ENCODE measurements at regions not wholly inside any gene's neighbourhood (a gene's known extent, or its start where the extent isn't known, plus 50 kb on each side); places are given as distances from the start of the nearest gene placed in this dataset.

DNA sequence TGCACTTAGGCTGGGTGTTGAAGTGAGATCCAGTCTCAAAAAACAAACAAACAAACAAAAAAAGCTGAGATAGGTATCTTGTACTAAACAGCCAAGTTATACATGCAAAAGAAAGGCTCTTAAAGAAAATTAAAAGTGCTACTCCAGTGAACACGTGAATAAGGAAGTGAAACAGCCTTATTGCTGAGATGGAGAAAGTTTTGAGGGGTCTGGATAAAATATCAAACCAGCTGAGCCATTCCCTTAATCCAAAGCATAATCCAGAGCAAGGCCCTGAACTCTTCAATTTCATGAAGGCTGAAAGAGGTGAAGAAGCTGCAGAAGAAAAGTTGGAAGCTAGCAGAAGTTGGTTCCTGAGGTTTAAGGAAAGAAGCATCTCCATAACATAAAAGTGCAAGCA, 360.5 kb upstream of the DAB1 start:
- DNase-seq, result no peak

DNA sequence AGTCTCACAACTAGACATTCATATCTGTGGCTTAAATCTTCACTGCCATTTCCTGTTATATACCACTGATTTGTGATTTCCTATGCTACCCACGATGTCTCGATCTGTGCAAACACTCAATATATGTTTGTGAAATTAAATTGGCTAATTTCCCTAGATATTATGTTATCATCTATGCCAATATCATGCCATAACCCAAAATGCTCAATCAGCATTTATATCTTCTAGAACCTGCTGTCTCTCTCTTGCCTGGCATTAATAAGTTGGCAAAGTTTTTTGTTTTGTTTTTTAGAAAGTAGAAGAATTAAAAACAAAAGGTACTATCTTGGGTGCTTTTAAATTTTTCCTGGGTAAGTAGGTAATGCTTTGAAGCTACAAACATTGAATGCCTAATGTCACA, 358.5 kb upstream of the DAB1 start:
- no peak for DNase-seq

DNA sequence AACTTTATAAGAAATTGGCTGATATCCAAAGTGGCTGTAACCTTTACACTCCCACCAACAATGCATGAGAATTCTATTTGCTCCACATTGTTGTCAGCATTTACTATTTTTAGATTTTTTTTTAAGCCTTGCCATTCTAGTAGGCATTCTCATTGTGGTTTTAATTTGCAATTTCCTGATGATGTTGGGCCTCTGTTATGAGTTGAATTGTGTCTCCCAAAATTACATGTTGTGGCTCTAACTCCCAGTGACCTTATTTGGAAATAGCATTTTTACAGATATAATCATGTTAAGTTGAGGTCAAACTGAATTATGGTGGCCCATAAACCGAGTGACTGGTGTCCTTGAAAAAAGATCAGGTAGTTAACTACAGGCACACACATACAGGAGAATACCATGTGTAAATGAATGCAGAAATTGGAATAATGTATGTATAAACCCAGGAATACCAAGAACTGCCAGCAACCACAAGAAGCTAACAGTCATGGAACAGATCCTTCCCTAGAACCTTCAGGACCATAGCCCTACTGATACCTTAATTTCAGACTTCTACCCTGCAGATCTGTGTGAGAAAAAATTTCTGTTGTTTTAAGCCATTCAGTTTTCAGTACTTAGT, 348.8 kb upstream of the DAB1 start:
- DNase-seq, result no peak

DNA sequence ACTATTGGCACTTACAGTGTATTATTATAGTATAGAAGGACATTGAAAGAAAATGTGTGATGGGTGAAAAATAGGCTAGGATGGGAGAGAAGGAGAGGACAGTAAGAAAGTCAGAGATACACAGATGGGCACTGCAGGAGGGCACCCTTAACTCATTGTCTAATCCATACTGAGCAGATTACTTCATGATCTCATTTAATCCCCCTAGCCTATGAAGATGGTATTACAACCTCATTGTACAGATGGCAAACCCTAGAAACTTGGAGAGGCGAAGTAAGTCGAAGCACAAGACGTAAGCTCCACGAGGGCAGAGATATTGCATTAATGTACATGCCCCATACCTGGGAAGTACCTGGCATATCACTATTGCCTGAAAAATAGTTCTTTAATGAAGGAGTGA, 346.9 kb upstream of the DAB1 start:
- no peak for DNase-seq

DNA sequence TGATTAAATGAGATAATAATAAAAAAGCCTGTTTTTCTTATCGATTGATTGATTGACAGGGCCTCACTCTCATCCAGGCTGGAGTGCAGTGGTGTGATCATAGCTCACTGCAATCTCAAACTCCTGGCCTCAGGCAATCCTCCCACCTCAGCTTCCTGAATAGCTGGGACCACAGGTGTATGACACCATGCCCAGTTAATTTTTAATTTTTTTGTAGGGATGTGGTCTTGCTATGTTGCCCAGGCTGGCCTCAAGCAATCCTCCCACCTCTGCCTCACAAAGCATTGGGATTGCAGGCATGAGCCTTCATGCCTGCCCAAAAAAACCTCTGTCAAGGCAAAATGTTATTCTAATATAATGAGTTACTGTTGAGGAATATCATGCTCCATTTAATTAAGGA, 346.4 kb upstream of the DAB1 start:
- DNase-seq, result no peak

DNA sequence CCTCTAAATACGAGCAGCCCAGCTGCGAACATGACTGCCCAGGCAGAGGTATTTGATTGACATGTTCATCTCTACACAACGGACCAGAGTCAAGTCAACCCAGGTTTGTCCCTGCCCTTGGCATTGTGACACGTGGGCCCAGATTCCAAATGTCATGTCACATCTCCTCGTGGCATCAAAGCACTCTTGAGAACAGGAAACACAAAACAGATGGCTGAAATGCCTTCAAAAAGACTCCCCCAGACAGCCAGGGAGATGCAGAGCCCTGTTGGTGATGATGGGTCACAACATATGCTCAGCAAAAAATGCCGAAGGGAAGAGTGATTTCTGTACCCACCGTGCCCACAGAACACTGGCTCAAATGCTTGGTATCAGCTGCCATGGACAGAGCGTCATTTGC, 337.8 kb upstream of the DAB1 start:
- DNase-seq, result no peak

DNA sequence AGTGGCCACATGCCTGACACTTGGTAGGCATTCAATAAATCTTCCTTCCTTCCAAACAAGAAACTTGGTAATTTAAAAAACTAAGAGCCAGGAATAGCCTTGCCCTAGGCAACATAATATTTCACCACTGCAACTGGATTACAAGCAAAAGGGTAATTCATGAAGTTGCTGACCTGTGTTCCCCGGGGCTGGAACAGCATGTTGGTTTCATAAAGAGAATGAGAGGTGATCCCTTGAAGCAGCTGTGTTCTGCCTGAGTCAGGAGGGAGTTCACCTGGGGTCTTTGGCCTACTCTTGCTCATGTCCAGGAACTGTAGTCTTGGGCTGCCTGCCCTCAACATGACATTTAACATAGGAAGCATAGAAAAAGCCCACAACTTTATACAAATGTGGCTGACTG, 329.0 kb upstream of the DAB1 start:
- no peak for DNase-seq

DNA sequence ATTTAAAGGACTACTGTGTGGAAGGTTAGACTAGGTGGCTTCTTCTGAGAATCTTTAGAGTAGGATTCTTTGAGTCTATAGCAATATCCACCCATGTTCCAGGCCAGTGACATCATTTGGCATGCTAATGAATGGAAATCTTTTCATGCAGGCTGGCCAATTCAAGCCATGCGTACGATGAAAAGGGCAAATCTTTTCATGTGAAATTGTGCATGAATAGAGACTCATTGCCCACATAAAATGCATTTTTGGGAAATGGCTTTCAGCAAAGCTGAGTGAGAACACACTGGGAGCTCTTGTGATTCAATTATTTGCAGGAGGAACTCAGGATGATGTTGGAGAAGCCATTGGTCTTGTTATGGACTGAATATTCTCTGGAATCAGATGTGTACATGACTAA, 324.9 kb upstream of the DAB1 start:
- DNase-seq, result no peak

DNA sequence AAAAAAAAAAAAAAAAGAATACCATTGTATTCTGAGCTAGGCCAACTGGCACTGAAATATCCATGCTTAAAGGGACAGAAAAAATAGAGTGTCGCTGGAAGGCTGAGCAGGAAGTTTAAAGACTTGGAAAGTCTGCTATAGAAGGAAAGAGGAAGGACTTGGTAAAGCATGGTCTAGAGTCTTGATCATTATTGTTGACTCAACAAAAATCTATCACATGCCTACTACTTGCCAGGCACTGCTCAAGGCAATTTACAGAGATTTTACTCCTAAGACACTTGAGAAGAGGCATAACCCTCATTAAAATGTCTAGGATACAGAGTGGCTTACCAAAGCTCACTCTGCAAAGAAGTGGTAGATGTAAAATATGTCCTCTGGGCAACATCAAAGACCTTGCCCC, 324.0 kb upstream of the DAB1 start:
- no peak for DNase-seq

DNA sequence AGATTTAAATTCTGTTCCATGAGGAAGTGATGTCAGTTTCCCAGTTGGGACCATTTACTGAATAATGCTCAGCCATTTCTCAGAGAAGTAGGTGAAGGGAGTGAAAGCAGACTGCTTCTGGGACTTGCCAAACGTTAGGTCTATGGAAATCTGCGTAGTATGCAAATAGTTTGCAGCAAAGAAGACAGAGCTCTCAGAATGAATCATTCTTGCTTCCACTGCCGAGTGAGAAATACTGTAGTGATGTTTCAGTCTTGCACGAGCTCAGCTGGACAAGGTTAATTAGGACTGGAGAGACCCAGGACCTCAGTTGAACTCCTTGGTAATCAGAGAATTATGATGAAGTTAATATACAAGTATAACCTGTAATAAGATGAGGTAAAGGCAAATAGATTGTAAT, 317.7 kb upstream of the DAB1 start:
- DNase-seq, result no peak

DNA sequence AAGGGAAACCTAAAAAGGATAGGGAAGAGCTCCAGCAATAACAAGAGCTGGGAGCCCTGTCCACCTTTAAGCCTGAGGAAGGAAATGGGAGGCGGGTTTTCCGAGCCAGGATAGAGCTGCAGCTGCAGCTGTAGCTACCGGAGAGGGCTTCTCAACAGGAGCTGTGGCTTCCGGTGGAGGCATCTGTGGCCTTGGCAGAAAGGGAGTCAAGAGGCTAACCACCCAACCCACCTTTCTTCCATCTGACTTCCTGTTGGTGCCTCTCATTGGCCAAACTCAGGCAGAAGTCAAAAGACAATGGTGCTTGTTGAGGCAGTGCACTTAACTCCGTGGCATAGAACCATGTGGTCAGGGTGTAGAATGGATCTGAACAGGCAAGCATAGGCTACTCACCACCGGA, 313.1 kb upstream of the DAB1 start:
- no peak for DNase-seq

DNA sequence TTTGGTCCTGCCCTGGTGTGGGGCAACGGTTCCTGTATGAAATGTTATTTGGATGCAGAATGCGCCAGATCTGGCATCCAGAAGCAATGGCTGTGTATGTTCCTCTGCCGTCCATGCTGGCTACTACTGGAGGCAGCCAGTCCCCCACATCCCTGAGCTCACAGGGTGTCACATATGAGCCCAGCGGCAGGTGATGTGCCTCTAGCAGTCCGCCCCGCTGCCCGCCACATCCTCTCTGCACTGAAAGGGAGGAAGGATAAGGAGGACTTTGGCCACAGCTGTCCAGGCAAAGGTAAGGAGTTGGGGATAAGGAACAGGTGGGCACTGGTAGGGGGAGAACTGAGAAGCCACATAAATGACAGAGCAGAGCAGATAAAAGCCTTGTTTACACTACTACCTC, 305.3 kb upstream of the DAB1 start:
- DNase-seq, result no peak

DNA sequence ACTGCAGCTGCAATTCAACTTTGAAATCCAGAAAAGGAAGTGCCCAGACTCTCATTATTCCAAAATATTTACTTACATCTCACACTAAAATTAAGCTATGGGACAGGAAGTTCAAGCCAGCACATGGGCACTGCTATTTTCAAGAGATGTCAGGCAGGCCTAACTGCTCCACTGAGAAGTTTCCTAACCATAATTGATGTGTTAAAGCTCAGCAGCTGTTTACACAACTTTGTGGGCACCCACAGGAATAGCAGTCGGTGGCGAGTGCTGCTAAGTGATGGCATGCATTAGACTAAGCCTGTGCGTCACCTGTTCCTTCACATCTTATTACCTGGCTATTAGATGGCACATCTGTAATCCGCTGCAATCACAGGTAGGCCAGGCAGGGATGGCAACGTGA, 303.3 kb upstream of the DAB1 start:
- DNase-seq, result no peak

DNA sequence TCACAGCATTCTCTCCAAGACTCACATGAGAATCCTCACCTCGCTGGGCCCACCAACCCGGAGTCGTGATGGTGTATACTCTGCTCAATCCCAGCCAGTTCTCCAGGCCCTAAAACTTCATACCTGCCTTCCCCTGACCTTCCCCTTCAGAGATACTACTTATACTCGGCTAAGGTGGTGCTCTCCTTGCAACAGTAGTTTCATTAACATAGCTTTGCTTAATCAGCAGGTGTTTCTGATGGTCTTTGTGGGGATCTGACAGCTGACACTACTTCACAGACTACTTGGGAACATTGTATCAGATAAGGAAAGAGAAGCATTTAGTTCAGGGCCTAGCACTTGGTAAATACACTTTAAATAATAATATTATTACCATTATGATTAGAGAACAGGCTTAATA, 301.5 kb upstream of the DAB1 start:
- no peak for DNase-seq

DNA sequence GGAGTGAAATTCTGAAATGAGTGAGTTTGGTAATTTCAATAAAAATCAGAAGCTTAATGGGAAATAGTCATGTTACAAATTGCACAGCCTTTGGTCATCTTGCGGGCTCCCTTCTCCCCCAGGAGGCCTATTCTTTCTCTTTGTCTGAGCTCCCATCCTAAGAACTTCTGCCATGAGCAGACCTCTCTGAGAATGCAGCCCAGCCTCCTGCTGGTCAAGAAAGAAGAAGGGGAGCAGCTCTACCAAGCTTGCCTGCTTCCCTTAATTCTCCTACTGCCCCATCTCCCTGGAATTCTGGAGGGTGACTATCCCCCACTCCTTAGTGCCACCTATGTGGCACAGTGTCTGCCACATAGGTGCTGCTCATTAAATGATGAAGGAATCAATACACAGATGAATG, 300.7 kb upstream of the DAB1 start:
- no peak for DNase-seq

DNA sequence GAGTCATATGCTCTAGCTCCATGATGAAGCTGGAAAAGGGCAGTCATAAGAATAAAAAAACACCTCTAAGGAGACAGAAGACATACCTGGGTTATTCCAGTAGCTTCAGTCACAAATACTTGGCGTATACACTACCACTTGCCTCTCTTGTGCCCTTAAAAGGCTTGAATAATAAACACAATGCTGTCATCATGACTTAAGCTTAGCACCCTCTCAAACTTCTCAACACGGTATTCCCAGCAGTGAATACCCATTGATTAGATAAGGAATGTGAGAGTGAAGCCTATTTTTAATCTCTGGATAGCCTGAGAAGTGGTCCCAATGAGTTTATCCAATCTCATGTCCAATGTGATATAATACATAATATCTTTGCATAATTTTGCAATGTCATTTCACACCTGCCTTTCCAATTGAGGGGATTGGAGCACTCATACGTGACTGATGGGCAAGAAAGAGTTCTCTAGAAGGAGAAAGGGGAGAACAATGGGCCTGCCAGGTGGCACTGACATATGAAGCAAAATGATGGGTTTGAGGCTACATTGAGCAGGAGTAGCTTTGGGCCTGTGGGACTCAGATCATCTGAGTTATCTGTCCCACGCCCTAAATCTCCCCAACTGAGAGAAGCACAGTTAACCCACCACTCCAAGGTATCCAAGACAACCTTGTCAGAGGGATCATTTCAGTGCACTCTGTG, 298.6 kb upstream of the DAB1 start:
- DNase-seq, result no peak

DNA sequence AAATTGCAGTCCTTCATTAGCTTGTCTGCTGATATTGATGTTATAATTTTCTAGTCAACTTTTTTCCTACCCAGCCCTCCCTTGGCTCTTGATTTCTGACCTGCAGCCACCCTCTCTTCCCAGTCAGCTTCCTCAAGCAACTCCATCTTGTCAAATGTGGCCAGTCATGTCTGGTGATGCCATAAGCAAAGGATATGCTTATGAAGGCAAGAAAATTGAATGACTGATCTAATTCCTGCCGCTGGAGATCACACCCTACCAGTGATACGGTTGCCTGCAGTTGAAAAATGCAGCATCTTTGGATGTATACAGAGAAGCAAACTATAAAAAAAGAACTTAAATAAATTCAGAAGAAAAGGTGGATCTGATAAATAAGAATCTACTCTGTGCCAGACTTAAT, 297.1 kb upstream of the DAB1 start:
- no peak for DNase-seq

DNA sequence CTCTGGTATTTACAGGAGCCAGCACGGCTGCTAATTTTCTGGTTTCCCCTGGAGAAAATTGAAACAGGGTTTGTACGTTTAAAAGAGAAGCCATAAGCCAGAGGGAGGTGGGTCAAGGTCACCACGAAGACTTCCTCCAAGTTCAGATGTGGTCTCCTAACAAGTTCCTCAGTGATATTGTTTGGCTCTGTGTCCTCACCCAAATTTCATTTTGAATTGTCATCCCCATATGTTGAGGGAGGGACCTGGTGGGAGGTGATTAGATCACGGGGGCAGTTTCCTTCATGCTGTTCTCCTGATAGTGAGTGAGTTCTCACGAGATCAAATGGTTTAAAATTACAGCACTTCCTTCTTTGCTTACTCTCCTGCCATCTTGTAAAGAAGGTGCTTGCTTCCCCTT, 295.4 kb upstream of the DAB1 start:
- no peak for DNase-seq

DNA sequence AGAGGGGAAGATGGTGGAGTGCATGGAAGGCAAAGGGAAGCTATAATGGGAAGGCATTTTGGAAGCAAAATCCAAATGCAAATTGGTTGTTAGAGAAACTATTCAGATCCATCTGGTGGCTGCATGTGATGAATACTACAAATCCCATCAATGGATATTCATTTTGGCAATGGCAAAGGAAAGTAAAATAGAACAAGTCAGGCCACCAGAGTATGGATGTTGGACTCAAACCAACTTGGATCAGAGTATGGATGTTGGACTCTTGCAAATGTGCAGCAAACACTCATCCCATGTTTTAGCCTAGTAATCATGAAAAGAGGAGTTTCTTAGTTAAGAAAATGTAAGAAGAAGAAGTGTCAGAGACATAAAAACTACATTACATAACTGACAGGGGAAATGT, 289.6 kb upstream of the DAB1 start:
- DNase-seq, result no peak

DNA sequence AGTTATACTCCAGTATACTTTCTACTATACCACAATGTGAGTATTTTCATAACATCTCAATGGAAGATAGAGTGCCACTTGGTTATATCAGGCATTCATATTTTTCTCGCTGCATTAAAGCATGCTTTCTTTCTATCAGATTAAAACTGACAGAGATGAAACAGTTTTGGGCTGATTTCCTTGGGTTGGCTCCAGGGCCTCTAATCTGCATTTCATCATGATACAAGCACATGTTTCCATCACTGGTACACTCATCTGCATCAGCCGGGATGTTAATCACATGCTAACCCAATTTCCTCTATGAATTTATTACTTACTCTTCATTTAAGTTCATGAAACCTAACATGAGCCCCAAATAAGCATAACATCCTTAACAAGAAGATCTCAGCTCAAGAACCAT, 289.0 kb upstream of the DAB1 start:
- no peak for DNase-seq

DNA sequence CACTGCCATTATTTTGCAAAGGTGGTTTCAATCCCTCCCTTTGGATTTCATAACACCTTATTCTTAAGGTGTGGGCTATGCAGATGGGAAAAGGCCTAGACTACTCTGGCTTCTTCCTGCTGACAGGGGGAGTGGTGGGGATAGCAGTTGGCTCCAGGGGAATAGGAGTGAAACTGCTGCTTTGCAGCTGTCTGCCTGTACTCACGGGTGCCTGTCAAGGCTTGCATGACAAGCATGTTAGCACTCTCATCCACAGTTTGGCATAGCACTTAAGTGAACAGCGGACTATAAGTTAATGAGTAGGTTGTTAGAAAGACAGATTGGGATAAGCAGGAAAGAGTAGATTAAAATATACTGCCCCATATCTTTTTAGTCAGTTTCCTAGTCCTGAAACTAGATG, 287.5 kb upstream of the DAB1 start:
- no peak for DNase-seq

DNA sequence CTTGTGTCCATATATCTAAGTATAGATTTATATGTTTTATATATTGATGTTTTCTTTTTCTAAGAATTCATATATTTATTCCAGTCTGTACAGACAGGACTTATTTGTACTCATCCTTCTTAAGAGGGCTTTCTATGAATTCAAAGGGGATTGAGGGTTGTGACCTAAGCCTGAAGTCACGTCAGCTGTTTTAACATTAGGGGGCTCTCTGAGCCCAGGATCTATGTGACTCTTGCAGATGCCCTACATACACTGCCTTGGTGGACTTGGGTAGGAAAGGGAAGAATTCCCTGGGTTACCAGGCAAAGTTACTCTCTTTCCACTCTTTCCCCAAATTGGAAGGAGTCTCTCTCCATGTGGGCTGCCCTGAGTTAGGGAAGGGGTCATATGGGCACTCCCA, 283.8 kb upstream of the DAB1 start:
- DNase-seq, result no peak

DNA sequence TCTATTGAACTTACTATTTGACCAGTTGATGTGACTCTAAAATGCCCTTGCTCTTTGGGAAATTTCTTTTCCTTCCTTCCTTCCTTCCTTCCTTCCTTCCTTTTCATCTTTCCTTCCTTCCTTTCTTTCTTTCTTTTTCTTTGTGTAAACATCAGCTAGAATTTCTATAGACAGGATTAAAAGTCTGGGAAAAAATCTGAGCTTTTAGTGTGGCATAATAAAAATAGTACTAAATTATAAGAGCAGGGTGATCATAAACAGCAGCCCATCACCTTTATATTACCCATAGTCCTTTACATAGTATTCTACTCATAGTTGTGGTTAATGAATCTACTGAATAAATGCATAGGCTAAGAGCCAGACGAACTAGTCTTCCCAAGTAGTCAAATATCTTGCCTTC, 281.0 kb upstream of the DAB1 start:
- no peak for DNase-seq

DNA sequence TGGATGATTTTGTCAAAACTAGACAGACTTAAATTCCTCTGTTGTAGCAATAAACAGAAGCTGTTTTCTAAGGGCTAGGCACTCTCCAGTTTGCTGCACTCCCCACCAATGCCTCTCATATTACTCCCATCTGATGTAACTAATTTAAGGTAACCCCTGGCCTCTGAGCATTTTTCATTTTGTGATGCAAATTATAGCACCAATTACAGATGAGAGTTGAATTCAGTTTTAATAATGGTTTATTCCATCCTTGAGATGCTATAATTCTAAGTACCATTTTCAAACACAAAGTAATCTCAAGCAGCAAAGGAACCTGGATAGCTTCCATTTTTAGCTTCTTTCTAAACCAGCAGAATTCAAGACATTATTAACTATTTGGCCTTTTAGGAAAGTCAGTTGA, 280.4 kb upstream of the DAB1 start:
- DNase-seq, result no peak

DNA sequence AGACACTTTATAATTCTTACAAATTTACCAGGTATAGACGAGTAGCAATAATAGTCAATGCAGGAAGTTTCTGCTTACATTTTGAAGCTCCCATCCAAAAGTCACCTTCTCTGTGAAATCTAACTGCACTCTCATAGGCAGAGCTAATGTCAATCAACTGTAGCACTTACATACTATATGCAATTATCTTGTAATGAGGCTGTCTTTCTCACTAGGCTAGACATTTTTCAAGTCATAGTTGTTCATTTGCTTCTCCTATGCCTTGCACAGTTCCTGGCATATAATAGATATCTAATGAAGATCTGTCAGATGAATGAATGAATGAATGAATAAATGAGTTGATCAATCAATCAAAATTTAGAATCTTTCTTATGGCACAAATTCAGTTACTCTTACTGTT, 273.0 kb upstream of the DAB1 start:
- no peak for DNase-seq

DNA sequence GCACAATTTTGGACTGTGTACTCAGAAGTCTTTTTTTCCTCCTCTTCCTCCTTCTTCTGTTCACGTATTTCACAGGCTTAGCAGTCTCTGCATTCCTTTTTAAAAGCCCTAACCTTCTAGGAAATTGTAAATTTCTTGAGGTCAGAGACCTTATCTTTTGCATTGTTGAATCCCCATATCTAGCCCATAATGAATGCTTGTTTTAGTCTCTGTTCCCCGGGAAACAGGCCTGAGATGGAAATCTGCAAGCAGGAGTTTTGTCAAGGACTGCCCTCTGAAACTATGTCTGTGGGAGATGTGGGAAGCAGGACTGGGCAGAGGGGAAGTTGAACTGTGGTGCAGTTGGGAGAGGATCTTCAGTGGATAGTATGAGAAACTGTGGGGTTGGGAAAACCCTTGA, 272.2 kb upstream of the DAB1 start:
- no peak for DNase-seq

Measured in stimulated activated naive CD4-positive, alpha-beta T cell treated with Interleukin-2 at 50 U/mL for 16 hours (primary cell).